Adrenal gland (tissue), 5 donors: ENCODE measurements at regions not wholly inside any gene's neighbourhood (a gene's known extent, or its start where the extent isn't known, plus 50 kb on each side); places are given as distances from the start of the nearest gene placed in this dataset.

Experiments used
- POLR2A ChIP-seq, 2 donors: fragments of 450-650 bp; IDR thresholded peaks; one replicate each; pipeline ENCODE4 v1.6.1; 2017; ENCODE audit warnings: antibody characterized with exemption in 2 of 2, mild to moderate bottlenecking in 2 of 2, moderate library complexity in 1 of 2
- TF ChIP-seq, protein P1 (sequence below), 6 experiments: fragments of 450-650 bp in 4 of 6; fragments of 200-600 bp in 2 of 6; sonication (generic) in 1 of 6; IDR thresholded peaks; 1 replicate in 5 of 6; 2 replicates in 1 of 6; pipeline versions ENCODE4 v1.5.1 to v1.8.0; 2016 to 2021; ENCODE audit warnings: antibody characterized with exemption in 6 of 6, mild to moderate bottlenecking in 2 of 6, moderate library complexity in 1 of 6
- donor health status: DM: no; HTN: no; CAD: no.

DNA sequence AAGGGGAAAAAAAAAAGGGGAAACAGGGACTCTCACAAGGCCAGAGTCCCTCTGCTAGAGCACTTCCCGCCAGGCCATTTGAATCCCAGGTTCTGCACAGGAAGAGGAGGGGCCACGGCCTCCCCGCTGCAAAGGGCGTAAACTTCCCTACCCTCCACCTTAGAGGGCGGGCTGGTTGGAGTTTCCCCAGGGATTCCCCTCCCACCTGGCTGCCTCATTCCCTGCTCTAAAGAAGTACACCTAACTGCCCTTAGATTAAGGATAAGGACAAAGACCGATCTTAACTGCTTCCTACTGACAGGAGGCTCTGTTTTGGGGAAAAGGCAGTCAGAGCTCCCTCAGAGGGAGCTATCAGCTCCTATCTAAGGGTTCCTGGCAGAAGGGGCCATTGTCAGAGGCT is 102.0 kb upstream of the ARMC3 start:
- TF ChIP-seq, protein P1, sequence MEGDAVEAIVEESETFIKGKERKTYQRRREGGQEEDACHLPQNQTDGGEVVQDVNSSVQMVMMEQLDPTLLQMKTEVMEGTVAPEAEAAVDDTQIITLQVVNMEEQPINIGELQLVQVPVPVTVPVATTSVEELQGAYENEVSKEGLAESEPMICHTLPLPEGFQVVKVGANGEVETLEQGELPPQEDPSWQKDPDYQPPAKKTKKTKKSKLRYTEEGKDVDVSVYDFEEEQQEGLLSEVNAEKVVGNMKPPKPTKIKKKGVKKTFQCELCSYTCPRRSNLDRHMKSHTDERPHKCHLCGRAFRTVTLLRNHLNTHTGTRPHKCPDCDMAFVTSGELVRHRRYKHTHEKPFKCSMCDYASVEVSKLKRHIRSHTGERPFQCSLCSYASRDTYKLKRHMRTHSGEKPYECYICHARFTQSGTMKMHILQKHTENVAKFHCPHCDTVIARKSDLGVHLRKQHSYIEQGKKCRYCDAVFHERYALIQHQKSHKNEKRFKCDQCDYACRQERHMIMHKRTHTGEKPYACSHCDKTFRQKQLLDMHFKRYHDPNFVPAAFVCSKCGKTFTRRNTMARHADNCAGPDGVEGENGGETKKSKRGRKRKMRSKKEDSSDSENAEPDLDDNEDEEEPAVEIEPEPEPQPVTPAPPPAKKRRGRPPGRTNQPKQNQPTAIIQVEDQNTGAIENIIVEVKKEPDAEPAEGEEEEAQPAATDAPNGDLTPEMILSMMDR (IDR thresholded peaks at IDR 0.05), result no peak
- no peak for TF ChIP-seq POLR2A (IDR thresholded peaks at IDR 0.05)
